Stimulated activated CD8-positive, alpha-beta memory T cell treated with anti-CD3 and anti-CD28 coated beads, Interleukin-7, amount 100 ng/mL, for 1 hour (primary cell): ENCODE measurements at regions not wholly inside any gene's neighbourhood (a gene's known extent, or its start where the extent isn't known, plus 50 kb on each side); places are given as distances from the start of the nearest gene placed in this dataset.
A peak's percentile ranks its signal among the peaks of the same experiment; 100 is the strongest.
"Not testable (repeated sequence)": the region's sequence is repeated elsewhere in the genome, so short reads cannot be mapped to it uniquely, and the experiment has no call there.

ENCODE experiments used
- DNase-seq, 2 donors: peaks; one replicate each; pipeline ENCODE4 v3.0.0-alpha.2; 2020; ENCODE audit warnings: low read depth in 2 of 2

DNA sequence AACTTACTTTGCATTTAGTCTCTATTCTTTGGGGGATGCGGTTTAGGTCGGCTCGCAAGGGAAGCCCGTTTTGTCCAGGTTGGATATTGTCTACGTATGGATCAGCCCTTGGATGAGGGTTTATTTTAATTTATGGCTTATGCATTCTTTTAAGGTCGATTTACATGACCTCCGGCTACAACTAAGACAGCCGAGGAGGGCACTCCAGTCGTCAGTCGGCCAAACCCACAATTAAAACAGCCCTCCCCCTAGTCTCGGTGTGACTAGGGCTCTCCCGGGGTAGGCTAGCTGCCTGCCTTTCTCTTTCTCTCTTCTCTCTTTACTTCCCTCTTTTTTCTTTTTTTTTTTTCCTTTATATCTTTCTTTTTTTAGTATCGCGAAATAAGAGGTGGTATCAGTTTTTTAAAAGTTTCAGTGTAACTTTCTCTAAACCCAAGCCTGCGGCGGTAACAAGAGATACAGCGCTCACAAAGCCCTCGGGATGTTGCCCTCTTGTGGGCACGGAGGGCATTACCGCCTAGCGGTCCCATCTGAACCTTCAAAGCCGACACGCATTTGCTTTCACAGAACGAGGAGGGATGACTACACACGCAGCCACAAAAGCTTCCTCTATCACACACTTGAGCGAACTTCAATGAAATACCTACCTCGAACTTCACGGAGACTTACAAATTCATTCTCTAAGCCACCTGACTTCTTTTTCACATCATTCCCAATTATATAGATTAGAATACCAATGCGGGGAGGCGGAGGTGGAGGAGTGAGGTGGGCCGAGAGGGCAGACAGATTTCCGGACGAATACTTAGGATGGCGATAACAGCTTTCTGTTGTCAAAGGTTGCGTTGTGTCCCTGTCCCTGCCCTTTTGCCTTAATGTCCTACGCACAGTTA, 132.3 kb upstream of the C11orf58 start:
- DNase-seq, result peak; percentile 53 to 66

DNA sequence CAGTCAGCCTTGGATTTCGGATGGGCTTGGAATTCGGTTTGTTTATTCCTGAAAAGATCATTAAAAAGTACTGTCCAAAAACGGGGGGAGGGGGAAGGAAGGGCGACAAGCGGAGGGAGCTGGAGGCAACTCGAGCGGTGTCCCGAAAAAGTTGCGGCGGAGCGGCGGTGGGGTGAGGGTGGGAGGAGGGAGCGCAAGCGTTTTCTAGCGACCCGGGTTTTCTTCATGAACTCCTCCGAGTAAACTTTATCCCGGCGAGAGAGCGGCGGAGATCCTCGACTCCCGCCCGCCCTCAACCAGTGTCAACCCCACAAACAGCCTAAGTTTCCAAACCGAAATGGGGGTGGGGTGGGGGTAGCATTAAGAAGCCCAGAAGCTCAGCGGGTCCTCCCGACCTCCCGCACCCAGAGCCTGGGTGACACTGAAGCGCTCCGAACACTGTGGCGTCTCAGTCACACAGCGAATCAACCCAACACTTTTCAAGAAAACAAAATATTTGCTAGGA, 133.0 kb upstream of the C11orf58 start:
- no peak for DNase-seq

DNA sequence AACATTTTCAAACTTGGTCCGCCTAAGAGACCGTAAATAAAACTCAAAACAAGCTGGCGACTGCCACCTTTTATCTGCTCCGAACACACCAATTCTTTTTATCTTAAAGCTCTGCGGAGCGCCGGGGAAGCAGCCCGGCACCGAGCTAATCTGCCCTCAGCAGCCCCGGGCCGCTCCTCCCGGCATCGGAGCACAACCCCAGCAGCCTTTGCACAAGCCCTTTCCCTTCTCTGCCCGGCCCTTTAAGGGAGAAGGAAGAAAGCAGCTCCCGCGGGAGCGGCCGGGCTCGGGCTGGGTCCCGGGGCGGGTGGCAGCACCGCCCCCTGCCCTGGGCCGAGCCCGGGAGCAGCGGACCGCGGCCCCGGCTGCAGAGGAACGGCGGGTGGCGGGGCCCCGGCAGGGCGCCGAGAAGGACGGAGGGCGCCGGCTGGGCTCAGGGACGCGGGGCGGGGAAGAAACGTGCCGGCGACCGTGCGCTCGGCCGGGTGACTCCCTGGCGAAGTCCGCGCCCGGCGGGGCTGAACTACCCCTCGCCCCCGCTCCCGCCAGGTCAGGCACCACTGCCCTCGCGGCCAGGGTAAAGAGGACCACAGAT, 133.6 kb upstream of the C11orf58 start:
- no peak for DNase-seq

DNA sequence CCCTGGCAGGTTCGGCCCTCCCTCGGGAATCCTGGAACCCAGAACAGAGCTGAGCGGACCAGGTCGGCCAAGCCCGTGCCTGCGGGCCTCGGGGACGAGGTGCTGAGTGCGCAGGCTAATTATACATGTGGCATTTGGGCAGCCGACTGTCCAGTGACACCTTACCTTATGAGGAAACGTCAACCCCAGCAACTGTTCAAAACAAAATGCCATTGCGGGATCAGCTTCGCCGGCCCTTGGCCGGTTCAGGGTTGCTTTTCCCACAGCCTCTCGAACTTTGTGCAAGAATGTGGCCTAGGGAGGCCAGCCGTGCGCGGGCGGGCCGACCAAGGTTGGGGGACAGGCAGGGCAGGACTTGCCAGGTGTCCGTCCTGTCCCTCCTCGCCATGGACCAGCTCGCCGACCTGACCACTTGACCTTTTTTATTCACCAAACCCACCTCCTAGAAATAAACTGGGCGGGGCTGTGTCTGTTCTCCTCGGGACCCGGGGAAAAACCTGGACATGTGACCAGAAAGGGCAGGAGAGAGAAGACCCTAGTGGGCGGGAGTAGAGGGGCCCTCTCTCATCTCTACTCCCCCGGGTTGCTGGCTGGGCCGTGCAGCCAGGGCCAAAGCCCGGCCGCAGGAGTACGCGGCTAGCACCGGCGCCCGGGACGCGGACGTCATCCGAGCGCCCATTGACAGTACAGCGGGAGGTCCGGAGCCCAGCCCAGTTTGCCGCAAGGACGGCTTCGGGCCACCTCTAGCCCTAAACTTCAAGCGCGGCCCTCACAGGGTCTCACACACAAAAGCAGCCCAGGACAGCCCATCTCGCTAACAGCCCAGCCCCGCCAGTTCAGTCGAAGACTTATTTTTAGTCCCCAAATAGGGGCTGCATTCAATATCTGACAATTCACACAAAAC, 134.3 kb upstream of the C11orf58 start:
- DNase-seq, result no peak

DNA sequence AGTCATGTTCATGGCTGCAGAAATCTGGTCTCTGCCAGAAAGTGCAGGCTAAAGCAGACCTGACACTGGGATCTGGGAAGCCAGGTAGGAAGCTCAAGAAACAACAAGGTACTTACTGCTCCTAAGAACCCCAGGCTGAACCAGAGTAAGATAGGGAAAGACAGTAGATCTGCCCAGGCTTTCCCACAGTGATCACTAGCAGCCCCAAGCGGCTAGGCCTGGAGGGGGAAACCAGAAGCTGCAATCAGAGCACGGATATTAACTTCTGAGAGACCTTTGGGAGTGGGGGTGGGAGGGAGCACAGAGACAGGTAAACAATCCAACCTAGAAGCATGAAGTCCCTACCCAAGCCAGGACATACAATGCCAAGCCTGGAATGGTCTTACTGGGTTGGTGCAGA, 135.2 kb upstream of the C11orf58 start:
- no peak for DNase-seq

DNA sequence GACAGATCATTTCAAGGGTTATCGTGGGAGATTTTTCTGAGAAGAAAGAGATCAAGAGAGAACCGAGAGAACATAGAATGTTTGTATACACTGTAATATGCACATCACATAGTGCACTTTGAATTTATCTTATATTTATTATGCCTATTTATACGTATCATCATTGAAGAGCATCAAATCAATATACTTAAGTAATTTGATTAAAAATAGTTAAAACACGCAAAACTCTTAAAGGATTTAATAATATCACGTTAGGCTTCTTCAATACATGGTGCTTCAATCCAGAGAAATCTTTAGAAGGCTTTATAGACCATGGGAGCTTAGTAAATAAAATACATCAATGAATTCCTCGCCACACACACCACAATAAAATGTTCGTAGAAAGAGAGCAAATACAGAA, 139.5 kb upstream of the C11orf58 start:
- no peak for DNase-seq

DNA sequence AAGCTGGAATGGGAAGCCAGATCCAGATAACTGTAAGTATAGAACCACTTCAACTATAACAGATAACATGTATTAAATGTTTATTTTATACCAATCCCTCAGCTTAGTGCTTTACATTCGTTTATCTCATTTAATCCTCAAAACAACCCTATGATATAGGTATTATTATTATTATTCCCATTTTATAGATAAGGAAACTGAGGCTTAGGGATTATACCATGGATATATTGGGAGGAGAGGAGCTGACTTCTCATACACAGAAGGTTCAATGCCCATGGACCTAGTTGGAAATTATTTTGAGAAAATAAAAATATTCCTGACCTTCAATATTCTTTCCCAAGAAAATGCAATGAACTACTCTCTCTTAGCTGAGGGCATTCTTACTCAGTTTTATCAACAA, 140.4 kb upstream of the C11orf58 start:
- no peak for DNase-seq

DNA sequence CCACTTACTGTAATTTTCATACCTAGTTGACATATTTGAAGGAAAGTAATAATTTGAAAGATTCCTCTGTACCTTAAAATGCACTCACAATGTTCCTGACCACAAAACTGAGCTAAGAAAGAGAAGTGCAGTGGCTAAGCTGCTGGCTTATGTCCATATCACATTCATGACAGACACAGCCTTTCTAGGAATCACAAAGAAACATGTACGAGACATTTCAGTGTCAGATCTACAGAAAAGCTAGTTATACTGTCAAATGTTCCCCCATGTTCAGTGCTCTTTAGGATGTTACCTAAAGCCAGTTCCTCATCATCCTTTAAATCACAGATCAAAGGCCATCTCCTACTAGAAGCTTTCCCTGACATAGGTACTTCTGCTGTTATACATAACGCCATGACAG, 142.2 kb upstream of the C11orf58 start:
- DNase-seq, result no peak

DNA sequence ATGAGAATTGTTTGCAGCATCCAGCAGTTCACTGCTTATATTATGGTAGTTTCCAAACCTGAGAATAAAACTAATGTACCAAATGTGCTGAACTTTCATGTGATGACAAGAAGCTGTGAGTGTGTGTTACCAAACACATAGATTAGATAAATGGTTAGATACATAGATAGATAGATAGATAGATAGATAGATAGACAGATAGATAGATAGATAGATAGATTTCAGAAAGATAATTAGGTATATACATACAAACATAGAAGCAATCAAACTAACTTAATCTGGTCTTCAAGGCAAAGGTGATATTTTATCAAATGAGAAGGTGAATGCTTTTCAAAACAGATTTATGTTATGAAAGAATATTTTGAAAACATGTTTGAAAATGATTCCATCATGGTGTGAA, 147.3 kb upstream of the C11orf58 start:
- no peak for DNase-seq

DNA sequence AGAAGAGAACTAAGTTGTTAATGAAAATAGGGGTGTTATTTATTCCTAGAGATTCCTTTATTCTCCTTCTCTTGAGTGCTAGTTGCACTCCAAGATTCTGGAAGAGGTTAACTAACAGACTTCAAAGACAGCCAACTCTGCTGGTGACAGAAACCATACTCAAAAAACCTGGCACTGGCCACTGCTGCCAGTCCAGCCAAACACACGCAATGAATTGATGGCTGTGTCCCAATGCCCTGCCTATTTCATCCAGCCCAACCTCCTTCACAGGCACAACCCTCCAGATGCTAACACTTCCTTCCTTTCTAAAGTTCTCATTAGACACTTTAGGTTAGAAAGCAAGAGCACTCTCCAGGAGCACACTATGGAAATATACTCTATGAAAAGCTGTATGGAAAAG, 150.8 kb upstream of the C11orf58 start:
- DNase-seq, result no peak

DNA sequence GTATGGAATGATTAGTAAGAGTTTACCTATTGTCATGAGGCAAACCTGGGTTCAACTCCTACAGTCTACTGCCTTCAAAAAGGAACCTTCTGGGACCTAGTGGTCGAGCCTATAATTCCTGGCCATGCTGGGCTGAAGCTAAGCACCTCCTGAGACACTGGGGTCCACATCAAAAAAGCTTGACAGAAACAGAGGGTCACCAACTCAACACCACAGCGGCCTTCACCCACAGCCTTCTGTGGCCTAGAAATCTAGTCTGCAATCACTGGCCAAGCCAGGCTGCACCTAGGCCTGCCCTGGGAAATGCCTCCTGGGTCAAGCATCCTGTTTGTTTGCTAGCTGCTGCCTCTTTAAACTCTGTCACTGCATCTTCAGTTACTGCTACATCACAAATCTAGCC, 153.9 kb upstream of the C11orf58 start:
- no peak for DNase-seq

DNA sequence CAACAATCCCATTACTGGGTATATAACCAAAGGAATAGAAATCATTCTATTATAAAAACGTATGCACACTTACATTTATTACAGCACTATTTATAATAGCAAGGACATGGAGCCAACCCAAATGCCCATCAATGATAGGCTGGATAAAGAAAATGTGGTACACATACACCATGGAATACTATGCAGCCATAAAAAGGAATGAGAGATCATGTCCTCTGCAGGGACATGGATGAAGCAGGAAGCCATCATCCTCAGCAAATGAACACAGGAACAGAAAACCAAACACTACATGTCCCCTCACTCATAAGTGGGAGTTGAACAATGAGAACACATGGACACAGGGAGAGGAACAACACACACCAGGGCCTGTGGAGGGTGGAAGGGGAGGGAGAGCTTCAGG, 157.4 kb upstream of the C11orf58 start:
- not testable (repeated sequence) for DNase-seq

DNA sequence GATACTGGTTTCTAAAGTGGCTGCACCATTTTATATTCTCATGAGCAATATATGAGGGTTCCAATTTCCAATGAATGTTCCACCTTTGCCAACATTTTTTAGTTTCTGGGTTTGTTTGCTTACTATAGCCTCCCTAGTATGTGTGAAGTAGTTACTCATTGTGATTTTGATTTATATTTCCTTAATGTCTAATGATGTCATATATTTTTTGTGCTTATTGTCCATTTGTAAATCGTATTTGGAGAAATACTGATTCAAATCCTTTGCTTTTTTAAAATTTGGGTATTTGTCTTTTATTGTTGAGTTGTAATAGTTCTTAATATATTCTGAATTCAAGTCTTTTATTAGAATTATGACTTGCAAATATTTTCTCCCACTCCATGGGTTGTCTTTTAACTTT, 161.0 kb upstream of the C11orf58 start:
- DNase-seq, result no peak

DNA sequence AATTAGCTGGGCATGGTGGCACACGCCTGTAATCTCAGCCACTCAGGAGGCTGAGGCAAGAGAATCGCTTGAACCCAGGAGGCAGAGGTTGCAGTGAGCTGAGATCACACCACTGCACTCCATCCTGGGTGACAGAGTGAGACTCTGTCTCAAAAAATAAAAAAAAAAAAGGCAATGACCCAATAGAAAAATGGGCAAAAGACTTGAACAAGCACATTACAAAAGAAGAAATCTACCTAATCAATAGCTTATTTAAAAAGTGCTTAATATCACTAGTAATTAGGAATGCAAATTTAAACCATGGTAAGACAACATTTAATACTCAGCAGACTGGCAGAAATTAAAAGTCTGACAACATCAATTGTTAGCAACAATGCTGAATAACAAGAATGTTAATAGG, 163.6 kb upstream of the C11orf58 start:
- not testable (repeated sequence) for DNase-seq

DNA sequence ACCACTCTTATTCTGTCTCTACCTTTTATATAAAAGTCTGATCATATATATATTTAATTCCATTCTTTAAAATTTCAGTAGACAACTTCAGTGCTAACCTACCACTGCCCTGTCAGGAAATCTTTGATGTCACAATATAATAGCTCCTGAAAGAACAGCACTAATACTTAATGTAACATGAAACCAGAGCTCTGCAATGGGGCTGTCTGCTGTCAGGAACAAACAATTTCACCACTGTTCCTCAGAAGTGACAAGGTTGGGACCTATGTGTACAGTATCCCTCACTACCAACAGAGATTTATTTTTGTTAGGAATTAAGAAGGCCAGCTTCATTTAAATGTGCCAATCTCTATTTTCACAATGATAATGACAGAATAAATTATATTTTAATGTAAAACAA, 165.5 kb upstream of the C11orf58 start:
- no peak for DNase-seq

DNA sequence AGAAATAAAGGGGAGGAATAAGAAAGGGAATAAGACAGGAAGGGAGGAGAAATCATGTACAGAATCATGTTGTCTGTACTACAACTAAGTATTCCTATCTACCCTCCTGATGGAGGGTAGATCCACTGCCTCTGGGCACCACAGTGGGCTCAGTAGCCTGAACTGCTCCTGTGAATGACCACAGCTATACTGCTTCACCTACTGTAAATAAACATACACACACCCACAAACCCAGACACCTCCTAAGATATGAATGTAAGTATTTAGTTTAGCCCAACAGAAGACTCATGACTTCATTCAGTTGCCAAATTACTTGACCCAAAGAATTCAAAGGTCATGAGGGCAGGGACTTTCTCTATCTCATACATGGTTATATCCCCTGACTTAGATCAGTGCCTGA, 177.3 kb upstream of the C11orf58 start:
- no peak for DNase-seq

DNA sequence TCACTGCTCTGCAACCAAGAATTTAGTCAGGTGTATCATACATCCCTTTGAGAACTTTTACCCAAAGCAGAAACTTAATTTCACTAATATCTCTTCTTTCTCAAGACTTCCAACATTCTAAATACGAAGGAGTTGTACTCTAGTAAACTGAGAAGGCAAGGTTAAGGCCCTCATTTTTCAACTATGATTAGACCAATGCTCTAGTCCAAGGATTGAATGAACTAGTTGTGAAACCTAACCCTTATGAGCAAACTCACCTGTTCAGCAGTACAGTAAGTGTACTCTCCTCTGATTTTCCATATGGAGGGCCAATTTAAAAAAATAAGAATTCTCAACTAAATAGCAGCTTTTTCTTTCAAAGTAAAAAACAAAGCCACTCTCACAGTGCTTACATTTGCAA, 180.0 kb upstream of the C11orf58 start:
- DNase-seq, result no peak

DNA sequence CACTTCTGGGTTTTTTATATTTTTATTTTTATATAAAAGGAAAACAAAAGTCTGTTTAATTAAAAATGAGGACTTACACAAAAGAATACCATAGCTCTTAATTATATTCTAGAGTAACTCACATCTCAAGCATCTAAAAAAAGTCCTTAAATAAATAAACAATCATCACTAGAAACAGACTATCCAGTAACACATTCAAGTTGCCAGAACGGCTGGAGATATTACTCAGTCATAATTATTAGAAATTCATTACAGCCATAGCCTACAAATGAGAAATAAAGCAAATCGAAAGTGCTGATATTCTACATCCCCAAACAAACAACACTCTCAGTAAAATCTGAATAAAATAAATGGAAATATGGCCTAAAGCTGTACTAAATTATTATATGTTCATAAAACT, 182.5 kb upstream of the C11orf58 start:
- no peak for DNase-seq

DNA sequence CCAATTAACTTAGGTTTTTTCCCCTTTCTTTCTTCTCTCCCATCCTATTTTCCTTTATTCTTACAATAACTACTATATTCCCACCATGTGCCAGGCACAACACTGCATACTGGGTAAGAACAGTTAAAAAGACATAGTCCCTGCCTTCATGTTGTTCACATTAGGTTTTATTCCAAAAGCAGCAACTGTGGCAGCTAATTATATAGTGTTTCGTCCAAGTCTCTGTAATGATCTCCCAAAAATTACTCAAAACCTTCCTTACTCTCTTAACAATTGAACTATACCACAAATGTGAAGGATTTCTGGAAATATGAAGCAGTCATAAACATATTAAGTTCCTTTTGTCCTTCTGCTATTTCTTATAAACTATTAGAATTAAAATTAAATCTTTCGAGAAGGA, 184.1 kb upstream of the C11orf58 start:
- no peak for DNase-seq

DNA sequence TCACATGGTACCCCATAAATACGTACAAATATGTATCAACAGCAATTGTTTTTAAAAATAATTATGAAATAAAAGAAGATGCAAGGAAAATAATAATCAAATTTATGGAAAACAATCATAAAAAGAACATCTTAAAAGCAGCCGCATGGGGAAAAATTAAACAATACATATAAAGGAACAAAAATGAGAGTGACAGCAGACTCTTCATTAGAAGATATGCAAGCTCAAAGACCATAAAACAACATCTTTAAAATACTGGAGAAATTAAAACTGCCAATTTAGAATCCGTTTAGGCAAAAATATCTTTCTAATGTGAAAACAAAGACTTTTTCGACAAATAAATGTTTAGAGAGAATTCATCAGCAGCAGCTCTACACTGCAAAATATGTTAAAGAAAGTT, 190.6 kb upstream of the C11orf58 start:
- no peak for DNase-seq

DNA sequence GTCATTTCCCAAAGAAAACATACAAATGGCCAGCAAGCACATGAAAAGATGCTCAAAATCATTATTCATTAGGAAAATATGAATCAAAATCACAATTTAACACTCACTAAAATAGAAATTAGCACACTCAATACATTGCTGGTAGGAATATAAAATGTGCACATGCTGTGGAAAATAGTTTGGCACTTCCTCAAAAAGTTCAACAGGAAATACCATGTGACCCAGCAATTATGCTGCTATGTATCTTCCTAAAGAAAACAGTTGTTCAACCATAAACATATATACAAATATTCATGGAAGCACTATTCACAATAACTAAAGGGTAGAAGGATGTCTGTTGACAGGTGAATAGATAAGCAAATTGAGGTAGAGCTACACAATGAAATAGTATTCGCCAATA, 187.3 kb upstream of the SOX6 start:
- DNase-seq, result no peak

DNA sequence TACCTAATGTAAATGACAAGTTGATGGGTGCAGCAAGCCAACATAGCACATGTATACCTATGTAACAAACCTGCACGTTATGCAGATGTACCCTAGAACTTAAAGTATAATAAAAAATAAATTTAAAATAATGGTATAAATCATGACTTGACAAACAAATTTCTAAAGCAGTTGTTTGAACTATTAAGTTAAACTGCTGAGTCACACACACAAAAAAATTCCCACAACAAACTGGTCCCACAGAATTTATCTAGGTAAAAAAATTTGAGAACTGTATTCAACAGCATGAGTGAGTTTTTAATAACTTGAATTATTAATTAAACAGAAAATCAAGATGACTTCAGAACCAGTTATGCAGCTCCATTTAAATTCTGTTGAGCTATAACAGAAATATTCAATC, 186.0 kb upstream of the SOX6 start:
- no peak for DNase-seq
